ENCODE measurements at regions not wholly inside any gene's neighbourhood (a gene's known extent, or its start where the extent isn't known, plus 50 kb on each side); places are given as distances from the start of the nearest gene placed in this dataset.
A peak's percentile ranks its signal among the peaks of the same experiment; 100 is the strongest.

GRCh38 chr3:117995842-117996437 is 1038.7 kb downstream of the IGSF11 start:
- Histone ChIP-seq H3K27me3 (ENCODE audit: control insufficient read depth, insufficient read depth, low read length) (peaks cover 9% of the 10 kb centered on the region), H3K4me3 (ENCODE audit: low read length) (no peak overlapping the region), H3K9ac (ENCODE audit: low read length) (no peak overlapping the region)

GRCh38 chr3:117997201-117998049 is 1037.2 kb downstream of the IGSF11 start:
- Histone ChIP-seq H3K9me3 (ENCODE audit: control insufficient read depth, low read length) (no peaks in the 10 kb centered on the region), H3K36me3 (ENCODE audit: control insufficient read depth, insufficient read depth, low read length) (no peaks in the 10 kb centered on the region), H3K9ac (ENCODE audit: low read length) (no peak overlapping the region), H3K27me3 (ENCODE audit: control insufficient read depth, insufficient read depth, low read length) (peaks cover 9% of the 10 kb centered on the region), H3K4me1 (ENCODE audit: control insufficient read depth, insufficient read depth, low read length) (peaks cover 5% of the 10 kb centered on the region), H3K4me3 (ENCODE audit: low read length) (peak overlapping the region; percentile 6)

More at GRCh38 chr3:117995842-117996437, 1038.7 kb downstream of the IGSF11 start:
- no peaks in the 10 kb centered on the region for H3K9me3 ChIP-seq (ENCODE audit: control insufficient read depth, low read length)
- H3K36me3 ChIP-seq (ENCODE audit: control insufficient read depth, insufficient read depth, low read length) = no peaks in the 10 kb centered on the region
- H3K4me1 ChIP-seq (ENCODE audit: control insufficient read depth, insufficient read depth, low read length) = peaks cover 5% of the 10 kb centered on the region

GRCh38 chr3:117998071-117998470 is 1036.6 kb downstream of the IGSF11 start:
- peaks cover 5% of the 10 kb centered on the region for H3K4me1 ChIP-seq (ENCODE audit: control insufficient read depth, insufficient read depth, low read length)
- H3K4me3 ChIP-seq (ENCODE audit: low read length) = no peak overlapping the region
- H3K9me3 ChIP-seq (ENCODE audit: control insufficient read depth, low read length) = no peaks in the 10 kb centered on the region
- H3K36me3 ChIP-seq (ENCODE audit: control insufficient read depth, insufficient read depth, low read length) = no peaks in the 10 kb centered on the region
- H3K9ac ChIP-seq (ENCODE audit: low read length) = no peak overlapping the region
- peaks cover 9% of the 10 kb centered on the region for H3K27me3 ChIP-seq (ENCODE audit: control insufficient read depth, insufficient read depth, low read length)

GRCh38 chr3:118000219-118000618 is 1034.4 kb downstream of the IGSF11 start:
- no peaks in the 10 kb centered on the region for H3K36me3 ChIP-seq (ENCODE audit: control insufficient read depth, insufficient read depth, low read length)

GRCh38 chr3:118001380-118001779 is 1033.3 kb downstream of the IGSF11 start:
- H3K9me3 ChIP-seq (ENCODE audit: control insufficient read depth, low read length) = no peaks in the 10 kb centered on the region
- peaks cover 9% of the 10 kb centered on the region for H3K27me3 ChIP-seq (ENCODE audit: control insufficient read depth, insufficient read depth, low read length)
- peaks cover 5% of the 10 kb centered on the region for H3K4me1 ChIP-seq (ENCODE audit: control insufficient read depth, insufficient read depth, low read length)
- no peaks in the 10 kb centered on the region for H3K36me3 ChIP-seq (ENCODE audit: control insufficient read depth, insufficient read depth, low read length)
- no peak overlapping the region for H3K4me3 ChIP-seq (ENCODE audit: low read length)
- H3K9ac ChIP-seq (ENCODE audit: low read length) = no peak overlapping the region

More at GRCh38 chr3:118000219-118000618, 1034.4 kb downstream of the IGSF11 start:
- Histone ChIP-seq H3K9ac (ENCODE audit: low read length) (no peak overlapping the region), H3K27me3 (ENCODE audit: control insufficient read depth, insufficient read depth, low read length) (peaks cover 9% of the 10 kb centered on the region), H3K4me3 (ENCODE audit: low read length) (no peak overlapping the region), H3K9me3 (ENCODE audit: control insufficient read depth, low read length) (no peaks in the 10 kb centered on the region), H3K4me1 (ENCODE audit: control insufficient read depth, insufficient read depth, low read length) (peaks cover 5% of the 10 kb centered on the region)

GRCh38 chr3:118011910-118012309 is 1022.7 kb downstream of the IGSF11 start:
- Histone ChIP-seq H3K4me3 (ENCODE audit: low read length) (no peak overlapping the region), H3K9ac (ENCODE audit: low read length) (no peak overlapping the region), H3K27me3 (ENCODE audit: control insufficient read depth, insufficient read depth, low read length) (no peaks in the 10 kb centered on the region), H3K36me3 (ENCODE audit: control insufficient read depth, insufficient read depth, low read length) (no peaks in the 10 kb centered on the region), H3K9me3 (ENCODE audit: control insufficient read depth, low read length) (no peaks in the 10 kb centered on the region), H3K4me1 (ENCODE audit: control insufficient read depth, insufficient read depth, low read length) (no peaks in the 10 kb centered on the region)

- Histone ChIP-seq H3K9ac (ENCODE audit: low read length) (no peak overlapping the region), H3K9me3 (ENCODE audit: control insufficient read depth, low read length) (peaks cover 3% of the 10 kb centered on the region), H3K4me3 (ENCODE audit: low read length) (no peak overlapping the region), H3K27me3 (ENCODE audit: control insufficient read depth, insufficient read depth, low read length) (no peaks in the 10 kb centered on the region), H3K4me1 (ENCODE audit: control insufficient read depth, insufficient read depth, low read length) (no peaks in the 10 kb centered on the region), H3K36me3 (ENCODE audit: control insufficient read depth, insufficient read depth, low read length) (no peaks in the 10 kb centered on the region)
Measured at GRCh38 chr3:118029049-118029448, 1005.6 kb downstream of the IGSF11 start.

GRCh38 chr3:118036215-118036614 is 998.4 kb downstream of the IGSF11 start:
- Histone ChIP-seq H3K4me1 (ENCODE audit: control insufficient read depth, insufficient read depth, low read length) (no peaks in the 10 kb centered on the region), H3K4me3 (ENCODE audit: low read length) (no peak overlapping the region), H3K27me3 (ENCODE audit: control insufficient read depth, insufficient read depth, low read length) (no peaks in the 10 kb centered on the region), H3K36me3 (ENCODE audit: control insufficient read depth, insufficient read depth, low read length) (no peaks in the 10 kb centered on the region), H3K9ac (ENCODE audit: low read length) (no peak overlapping the region), H3K9me3 (ENCODE audit: control insufficient read depth, low read length) (no peaks in the 10 kb centered on the region)

- no peaks in the 10 kb centered on the region for H3K27me3 ChIP-seq (ENCODE audit: control insufficient read depth, insufficient read depth, low read length)
- H3K4me3 ChIP-seq (ENCODE audit: low read length) = no peak overlapping the region
- no peak overlapping the region for H3K9ac ChIP-seq (ENCODE audit: low read length)
- no peaks in the 10 kb centered on the region for H3K9me3 ChIP-seq (ENCODE audit: control insufficient read depth, low read length)
- H3K4me1 ChIP-seq (ENCODE audit: control insufficient read depth, insufficient read depth, low read length) = no peaks in the 10 kb centered on the region
- H3K36me3 ChIP-seq (ENCODE audit: control insufficient read depth, insufficient read depth, low read length) = no peaks in the 10 kb centered on the region
Measured at GRCh38 chr3:118055381-118055780, 979.3 kb downstream of the IGSF11 start.

GRCh38 chr3:118057086-118057485 is 977.6 kb downstream of the IGSF11 start:
- no peaks in the 10 kb centered on the region for H3K9me3 ChIP-seq (ENCODE audit: control insufficient read depth, low read length)
- no peaks in the 10 kb centered on the region for H3K36me3 ChIP-seq (ENCODE audit: control insufficient read depth, insufficient read depth, low read length)
- H3K27me3 ChIP-seq (ENCODE audit: control insufficient read depth, insufficient read depth, low read length) = no peaks in the 10 kb centered on the region
- no peaks in the 10 kb centered on the region for H3K4me1 ChIP-seq (ENCODE audit: control insufficient read depth, insufficient read depth, low read length)
- no peak overlapping the region for H3K4me3 ChIP-seq (ENCODE audit: low read length)
- H3K9ac ChIP-seq (ENCODE audit: low read length) = no peak overlapping the region

GRCh38 chr3:118059096-118059495 is 975.5 kb downstream of the IGSF11 start:
- Histone ChIP-seq H3K9me3 (ENCODE audit: control insufficient read depth, low read length) (no peaks in the 10 kb centered on the region), H3K27me3 (ENCODE audit: control insufficient read depth, insufficient read depth, low read length) (no peaks in the 10 kb centered on the region), H3K9ac (ENCODE audit: low read length) (no peak overlapping the region), H3K4me3 (ENCODE audit: low read length) (no peak overlapping the region), H3K4me1 (ENCODE audit: control insufficient read depth, insufficient read depth, low read length) (no peaks in the 10 kb centered on the region), H3K36me3 (ENCODE audit: control insufficient read depth, insufficient read depth, low read length) (no peaks in the 10 kb centered on the region)

- no peaks in the 10 kb centered on the region for H3K4me1 ChIP-seq (ENCODE audit: control insufficient read depth, insufficient read depth, low read length)
- H3K4me3 ChIP-seq (ENCODE audit: low read length) = no peak overlapping the region
- no peaks in the 10 kb centered on the region for H3K27me3 ChIP-seq (ENCODE audit: control insufficient read depth, insufficient read depth, low read length)
- H3K9ac ChIP-seq (ENCODE audit: low read length) = no peak overlapping the region
- H3K9me3 ChIP-seq (ENCODE audit: control insufficient read depth, low read length) = no peaks in the 10 kb centered on the region
- no peaks in the 10 kb centered on the region for H3K36me3 ChIP-seq (ENCODE audit: control insufficient read depth, insufficient read depth, low read length)
Measured at GRCh38 chr3:118067439-118067838, 967.2 kb downstream of the IGSF11 start.

Measured in mucosa of stomach (tissue), 1 donor.